Sigmoid colon (tissue), 6 donors: ENCODE measurements at regions not wholly inside any gene's neighbourhood (a gene's known extent, or its start where the extent isn't known, plus 50 kb on each side); places are given as distances from the start of the nearest gene placed in this dataset.
A peak's percentile ranks its signal among the peaks of the same experiment; 100 is the strongest.

Experiments used
- DNase-seq: peaks from one replicate; pipeline ENCODE4 v3.0.0-alpha.2; 2019
- H3K27ac ChIP-seq, 4 donors: fragments of 200-600 bp; sonication (generic); one replicate each; pipeline ENCODE4 v1.5.1; 2016 to 2019; ENCODE audit warnings: mild to moderate bottlenecking in 1 of 4
- H3K27me3 ChIP-seq, 3 donors: fragments of 200-600 bp; sonication (generic); one replicate each; pipeline ENCODE4 v1.5.1; 2019; ENCODE audit warnings: mild to moderate bottlenecking in 1 of 3
- H3K36me3 ChIP-seq, 4 donors: fragments of 200-600 bp; sonication (generic); one replicate each; pipeline ENCODE4 v1.5.1; 2016 to 2019
- H3K4me1 ChIP-seq, 4 donors: fragments of 200-600 bp; sonication (generic); one replicate each; pipeline ENCODE4 v1.5.1; 2017 to 2019
- H3K4me3 ChIP-seq, 4 donors: fragments of 200-600 bp; sonication (generic); one replicate each; pipeline ENCODE4 v1.5.1; 2017 to 2019; ENCODE audit warnings: mild to moderate bottlenecking in 2 of 4, moderate library complexity in 1 of 4
- H3K9me3 ChIP-seq, 4 donors: fragments of 200-600 bp in 3 of 4; sonication (generic) in 3 of 4; one replicate each; pipeline versions ENCODE4 v1.5.1 to v1.6.1; 2013 to 2019
- EP300 ChIP-seq, 4 donors: sonication (generic); formaldehyde crosslinking; IDR thresholded peaks; one replicate each; pipeline ENCODE4 v1.6.1; 2017; ENCODE audit warnings: antibody characterized with exemption in 4 of 4
- POLR2A ChIP-seq, 2 donors: fragments of 450-650 bp; IDR thresholded peaks; one replicate each; pipeline ENCODE4 v1.6.1; 2016; ENCODE audit warnings: antibody characterized with exemption in 2 of 2, mild to moderate bottlenecking in 2 of 2, moderate library complexity in 2 of 2
- POLR2AphosphoS5 ChIP-seq, 4 donors: sonication (generic); formaldehyde crosslinking; IDR thresholded peaks; one replicate each; pipeline ENCODE4 v1.6.1; 2017; ENCODE audit warnings: antibody characterized with exemption in 4 of 4
- WGBS, 2 donors: extraction: QIAGEN DNeasy Blood & Tissue Kit; methylation state at CpG; one replicate each; pipeline ENCODE4 v1.1.7; 2013; 5-methylcytosine and 5-hydroxymethylcytosine counted together
- intact Hi-C: fragments of 100-400 bp; cut with DNase I; formaldehyde crosslinking; loops from one replicate; pipeline ENCODE4 v1.15.1; 2023
- TF ChIP-seq, protein P1 (sequence below), 4 experiments: fragments of 450-650 bp in 3 of 4; fragments of 200-600 bp in 1 of 4; IDR thresholded peaks; one replicate each; pipeline ENCODE4 v1.5.1; 2016 to 2019; ENCODE audit warnings: antibody characterized with exemption in 4 of 4, mild to moderate bottlenecking in 3 of 4, moderate library complexity in 2 of 4
- donor health status: healthy with polysubstance abuse.
- donor health status: healthy.

DNA sequence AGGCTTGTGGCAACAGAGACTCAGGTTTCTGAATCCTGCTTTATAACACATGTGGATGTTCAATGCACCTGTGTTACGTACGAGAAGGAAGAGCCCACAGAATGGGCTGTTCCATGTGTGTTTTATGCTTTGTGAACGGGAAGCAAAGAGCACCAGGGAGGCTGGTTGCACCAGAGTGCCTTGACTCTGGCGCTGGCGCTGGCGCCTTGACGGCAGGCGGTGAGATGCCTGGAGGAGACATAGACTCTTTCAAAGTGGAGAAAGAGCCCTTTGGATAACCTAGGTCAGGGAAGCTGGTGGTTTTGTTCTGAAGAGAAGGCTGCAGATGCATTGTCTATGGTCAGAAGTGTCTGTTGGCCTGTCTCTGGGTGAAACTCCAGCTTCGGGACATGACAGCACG, 80.2 kb upstream of the APCDD1 start:
- intact Hi-C loops, result no loop called here
- no peaks in the 10 kb centered on the region for H3K27me3 ChIP-seq
- H3K4me3 ChIP-seq, result no peak overlapping the region
- H3K4me1 ChIP-seq, result peaks cover 0 to 15% (median 5%) of the 10 kb centered on the region in 4 donors
- no peaks in the 10 kb centered on the region for H3K36me3 ChIP-seq
- no peak for DNase-seq
- 86 to 88% methylated on average over 10 of the region's 10 CpGs for WGBS, 2 donors
- no peaks in the 10 kb centered on the region for H3K9me3 ChIP-seq
- TF ChIP-seq, protein P1, sequence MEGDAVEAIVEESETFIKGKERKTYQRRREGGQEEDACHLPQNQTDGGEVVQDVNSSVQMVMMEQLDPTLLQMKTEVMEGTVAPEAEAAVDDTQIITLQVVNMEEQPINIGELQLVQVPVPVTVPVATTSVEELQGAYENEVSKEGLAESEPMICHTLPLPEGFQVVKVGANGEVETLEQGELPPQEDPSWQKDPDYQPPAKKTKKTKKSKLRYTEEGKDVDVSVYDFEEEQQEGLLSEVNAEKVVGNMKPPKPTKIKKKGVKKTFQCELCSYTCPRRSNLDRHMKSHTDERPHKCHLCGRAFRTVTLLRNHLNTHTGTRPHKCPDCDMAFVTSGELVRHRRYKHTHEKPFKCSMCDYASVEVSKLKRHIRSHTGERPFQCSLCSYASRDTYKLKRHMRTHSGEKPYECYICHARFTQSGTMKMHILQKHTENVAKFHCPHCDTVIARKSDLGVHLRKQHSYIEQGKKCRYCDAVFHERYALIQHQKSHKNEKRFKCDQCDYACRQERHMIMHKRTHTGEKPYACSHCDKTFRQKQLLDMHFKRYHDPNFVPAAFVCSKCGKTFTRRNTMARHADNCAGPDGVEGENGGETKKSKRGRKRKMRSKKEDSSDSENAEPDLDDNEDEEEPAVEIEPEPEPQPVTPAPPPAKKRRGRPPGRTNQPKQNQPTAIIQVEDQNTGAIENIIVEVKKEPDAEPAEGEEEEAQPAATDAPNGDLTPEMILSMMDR (IDR thresholded peaks at IDR 0.05), result no peak
- no peak for TF ChIP-seq POLR2A (IDR thresholded peaks at IDR 0.05)
- TF ChIP-seq EP300 (IDR thresholded peaks at IDR 0.05), result no peak
- TF ChIP-seq POLR2AphosphoS5 (IDR thresholded peaks at IDR 0.05), result no peak
- peak overlapping the region in 1 of 4 donors; percentile 25 for H3K27ac ChIP-seq

DNA sequence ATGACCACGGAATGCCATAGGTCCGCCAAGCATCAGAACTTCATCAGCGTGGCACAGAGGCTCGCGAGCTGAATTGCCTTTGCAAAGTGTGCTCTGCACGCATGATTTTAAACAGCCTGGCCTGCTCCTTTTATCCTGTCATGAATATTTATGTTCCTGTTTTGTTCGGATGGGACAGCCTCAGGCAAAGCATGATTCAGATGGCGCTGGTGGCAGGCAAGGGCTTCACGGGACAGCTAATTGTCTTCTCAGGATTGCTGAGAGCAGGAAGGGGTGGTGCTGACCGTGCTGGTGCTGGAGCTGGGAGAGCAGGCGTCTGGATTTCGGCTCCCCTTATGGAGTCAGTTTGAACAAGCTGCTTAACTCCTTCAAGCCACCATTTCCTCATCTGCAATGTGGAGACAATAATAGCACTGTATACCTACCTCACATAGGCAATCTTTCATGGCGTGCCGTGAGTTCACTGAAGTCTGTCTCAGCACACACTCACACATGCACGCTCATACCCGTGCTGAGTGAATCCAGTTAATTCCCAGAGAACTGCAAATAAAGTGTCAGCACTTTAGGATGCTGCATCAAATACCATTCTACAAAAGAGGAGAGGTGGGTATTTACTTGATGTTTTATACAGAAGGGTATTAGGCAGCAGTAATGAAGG, 79.7 kb upstream of the APCDD1 start:
- H3K4me1 ChIP-seq, result peaks cover 0 to 15% (median 5%) of the 10 kb centered on the region in 4 donors
- no peak for TF ChIP-seq POLR2A (IDR thresholded peaks at IDR 0.05)
- TF ChIP-seq POLR2AphosphoS5 (IDR thresholded peaks at IDR 0.05), result peak; percentile 9 to 61 (median 33)
- no peak for TF ChIP-seq EP300 (IDR thresholded peaks at IDR 0.05)
- TF ChIP-seq, protein P1 (IDR thresholded peaks at IDR 0.05), result no peak
- no peaks in the 10 kb centered on the region for H3K36me3 ChIP-seq
- WGBS, 2 donors, result 83 to 85% methylated on average over 16 of the region's 16 CpGs
- intact Hi-C loops, result no loop called here
- no peak overlapping the region for H3K4me3 ChIP-seq
- peak; percentile 75 for DNase-seq
- no peaks in the 10 kb centered on the region for H3K27me3 ChIP-seq
- no peaks in the 10 kb centered on the region for H3K9me3 ChIP-seq
- peak overlapping the region in 2 of 4 donors; percentile 1 to 25 for H3K27ac ChIP-seq

DNA sequence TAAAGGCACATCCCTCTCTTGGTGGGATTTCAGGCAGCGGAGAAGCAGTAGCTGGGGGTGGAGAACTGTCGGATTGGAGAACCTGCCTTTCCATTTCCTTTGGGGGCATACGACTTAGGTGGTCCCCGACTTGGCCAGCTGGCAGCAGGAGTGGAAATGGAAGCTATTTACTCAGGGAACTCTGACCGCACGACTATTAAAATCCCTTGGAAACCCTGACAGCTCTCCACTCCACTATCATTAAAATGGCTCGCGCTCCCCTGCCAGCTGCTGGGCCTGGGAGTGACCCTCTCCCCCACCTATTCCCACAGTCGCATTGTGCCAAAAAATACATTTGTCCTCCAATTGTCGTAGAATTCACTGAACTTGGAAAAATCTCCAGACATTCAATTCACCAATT, 77.7 kb upstream of the APCDD1 start:
- H3K9me3 ChIP-seq, result no peaks in the 10 kb centered on the region
- no peaks in the 10 kb centered on the region for H3K27me3 ChIP-seq
- WGBS, 2 donors, result 75 to 79% methylated on average over 10 of the region's 10 CpGs
- no peak for DNase-seq
- intact Hi-C loops, result no loop called here
- TF ChIP-seq EP300 (IDR thresholded peaks at IDR 0.05) (no peak), POLR2AphosphoS5 (IDR thresholded peaks at IDR 0.05) (no peak), POLR2A (IDR thresholded peaks at IDR 0.05) (no peak)
- TF ChIP-seq, protein P1 (IDR thresholded peaks at IDR 0.05), result no peak
- H3K4me1 ChIP-seq, result peaks cover 0 to 15% (median 5%) of the 10 kb centered on the region in 4 donors
- no peak overlapping the region for H3K4me3 ChIP-seq
- H3K27ac ChIP-seq, result no peak overlapping the region
- no peaks in the 10 kb centered on the region for H3K36me3 ChIP-seq

GRCh38 chr18:10377956-10378355, 76.5 kb upstream of the APCDD1 start:
- intact Hi-C loops, result no loop called here

More at GRCh38 chr18:10377956-10378355, 76.5 kb upstream of the APCDD1 start:
- Histone ChIP-seq H3K4me1 (peaks cover 0 to 15% (median 5%) of the 10 kb centered on the region in 4 donors), H3K27ac (no peak overlapping the region), H3K9me3 (no peaks in the 10 kb centered on the region), H3K36me3 (no peaks in the 10 kb centered on the region), H3K4me3 (no peak overlapping the region), H3K27me3 (no peaks in the 10 kb centered on the region)
- no peak for DNase-seq
- 70 to 86% methylated on average over 1 of the region's 1 CpG for WGBS, 2 donors
- TF ChIP-seq POLR2A (IDR thresholded peaks at IDR 0.05), result no peak
- TF ChIP-seq, protein P1 (IDR thresholded peaks at IDR 0.05), result no peak
- TF ChIP-seq POLR2AphosphoS5 (IDR thresholded peaks at IDR 0.05), result no peak
- no peak for TF ChIP-seq EP300 (IDR thresholded peaks at IDR 0.05)
